Gastrocnemius medialis (tissue), 4 donors: ENCODE measurements at regions not wholly inside any gene's neighbourhood (a gene's known extent, or its start where the extent isn't known, plus 50 kb on each side); places are given as distances from the start of the nearest gene placed in this dataset.

Experiments used
- ATAC-seq, 2 donors: fragments of 150-250 bp; one replicate each; pipeline ENCODE4 v1.9.1; 2016
- DNase-seq, 2 donors: peaks; one replicate each; pipeline ENCODE4 v3.0.0-alpha.2; 2019
- H3K27ac ChIP-seq, 4 donors: fragments of 200-600 bp; sonication (generic); 1 replicate in 1 of 4; 2 replicates in 3 of 4; pipeline ENCODE4 v1.5.1; 2016 to 2018; ENCODE audit warnings: mild to moderate bottlenecking in 2 of 4, moderate library complexity in 1 of 4
- H3K27me3 ChIP-seq, 3 donors: fragments of 200-600 bp; sonication (generic) in 2 of 3; 1 replicate in 1 of 3; 2 replicates in 2 of 3; pipeline versions ENCODE4 v1.5.1 to v1.6.0; 2016 to 2019; ENCODE audit warnings: mild to moderate bottlenecking in 1 of 3, moderate library complexity in 1 of 3
- H3K36me3 ChIP-seq, 2 donors: fragments of 200-600 bp; sonication (generic) in 1 of 2; one replicate each; pipeline ENCODE4 v1.5.1; 2017 to 2018
- H3K4me1 ChIP-seq, 2 donors: fragments of 200-600 bp; sonication (generic) in 1 of 2; one replicate each; pipeline ENCODE4 v1.5.1; 2016 to 2017; ENCODE audit warnings: mild to moderate bottlenecking in 2 of 2
- H3K4me3 ChIP-seq, 4 donors: fragments of 200-600 bp; sonication (generic) in 3 of 4; 1 replicate in 1 of 4; 2 replicates in 3 of 4; pipeline ENCODE4 v1.5.1; 2016 to 2019; ENCODE audit warnings: mild to moderate bottlenecking in 2 of 4
- H3K9me3 ChIP-seq, 3 donors: fragments of 200-600 bp; sonication (generic) in 2 of 3; 1 replicate in 1 of 3; 2 replicates in 2 of 3; pipeline ENCODE4 v1.5.1; 2016 to 2019
- POLR2A ChIP-seq, 2 donors: fragments of 450-650 bp; IDR thresholded peaks; one replicate each; pipeline ENCODE4 v1.6.1; 2017; ENCODE audit warnings: antibody characterized with exemption in 2 of 2, mild to moderate bottlenecking in 2 of 2, moderate library complexity in 2 of 2
- in situ Hi-C, 4 donors: fragments of 200-750 bp; cut with MboI; loops; one replicate each; pipeline versions ENCODE4 v1.15.0 to v1.8.0; 2017; ENCODE audit warnings: low sequenced_read_pairs in 4 of 4
- intact Hi-C: fragments of 100-400 bp; cut with DNase I; formaldehyde crosslinking; loops from one replicate; pipeline ENCODE4 v1.15.1; 2023; ENCODE audit warnings: low total_unique reads
- TF ChIP-seq, protein P1 (sequence below), 5 experiments: fragments of 450-650 bp in 3 of 5; fragments of 200-600 bp in 2 of 5; sonication (generic) in 2 of 5; IDR thresholded peaks in 4 of 5; conservative IDR thresholded peaks in 1 of 5; 1 replicate in 4 of 5; 2 replicates in 1 of 5; pipeline ENCODE4 v1.5.1; 2016 to 2019; ENCODE audit warnings: antibody characterized with exemption in 5 of 5, mild to moderate bottlenecking in 3 of 5, moderate library complexity in 3 of 5

DNA sequence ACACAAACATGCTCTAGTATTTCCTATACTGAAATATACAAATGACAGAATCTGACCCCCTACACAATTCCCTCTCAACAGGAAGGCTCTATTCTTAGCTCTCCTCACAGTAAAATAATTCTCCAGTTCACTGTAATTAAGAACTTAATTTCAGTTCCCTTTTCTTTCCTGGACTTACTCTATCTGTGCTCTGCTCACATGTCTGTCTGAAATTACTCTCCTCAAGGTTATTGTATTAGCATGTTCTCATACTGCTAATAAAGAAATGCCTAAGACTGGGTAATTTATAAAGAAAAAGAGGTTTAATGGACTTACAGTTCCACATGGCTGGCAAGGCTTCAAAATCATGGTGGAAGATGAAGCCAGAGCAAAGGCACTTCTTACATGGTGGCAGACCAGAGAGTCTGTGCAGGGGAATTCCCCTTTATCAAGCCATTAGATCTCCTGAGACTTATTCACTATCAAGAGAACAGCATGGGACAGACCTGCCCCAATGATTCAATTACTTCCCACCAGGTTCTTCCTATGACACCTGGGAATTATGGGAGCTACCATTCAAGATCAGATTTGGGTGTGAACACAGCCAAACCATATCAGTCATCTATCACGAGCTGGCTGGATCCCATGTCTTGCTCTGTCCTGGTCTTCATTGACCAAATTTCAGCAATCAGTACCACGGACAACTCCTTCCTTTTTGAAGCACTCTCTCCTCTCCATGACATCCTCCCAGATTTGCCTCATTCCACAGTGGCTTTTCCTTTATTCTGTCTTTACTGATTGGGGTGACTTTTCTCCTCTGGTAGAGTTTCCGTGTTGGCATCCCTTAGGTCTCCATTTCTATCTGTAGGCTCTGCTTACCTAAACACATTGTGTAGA lies 110.9 kb downstream of the GALR1 start:
- Histone ChIP-seq H3K4me3 (no peak overlapping the region), H3K9me3 (no peaks in the 10 kb centered on the region), H3K4me1 (no peaks in the 10 kb centered on the region), H3K27ac (no peak overlapping the region), H3K27me3 (peaks cover 0 to under 1% (median 0%) of the 10 kb centered on the region in 3 donors), H3K36me3 (no peaks in the 10 kb centered on the region)
- ATAC-seq (no peak), DNase-seq (no peak)
- intact Hi-C loops (no loop called here), in situ Hi-C loops (no loop called here)
- TF ChIP-seq, protein P1, sequence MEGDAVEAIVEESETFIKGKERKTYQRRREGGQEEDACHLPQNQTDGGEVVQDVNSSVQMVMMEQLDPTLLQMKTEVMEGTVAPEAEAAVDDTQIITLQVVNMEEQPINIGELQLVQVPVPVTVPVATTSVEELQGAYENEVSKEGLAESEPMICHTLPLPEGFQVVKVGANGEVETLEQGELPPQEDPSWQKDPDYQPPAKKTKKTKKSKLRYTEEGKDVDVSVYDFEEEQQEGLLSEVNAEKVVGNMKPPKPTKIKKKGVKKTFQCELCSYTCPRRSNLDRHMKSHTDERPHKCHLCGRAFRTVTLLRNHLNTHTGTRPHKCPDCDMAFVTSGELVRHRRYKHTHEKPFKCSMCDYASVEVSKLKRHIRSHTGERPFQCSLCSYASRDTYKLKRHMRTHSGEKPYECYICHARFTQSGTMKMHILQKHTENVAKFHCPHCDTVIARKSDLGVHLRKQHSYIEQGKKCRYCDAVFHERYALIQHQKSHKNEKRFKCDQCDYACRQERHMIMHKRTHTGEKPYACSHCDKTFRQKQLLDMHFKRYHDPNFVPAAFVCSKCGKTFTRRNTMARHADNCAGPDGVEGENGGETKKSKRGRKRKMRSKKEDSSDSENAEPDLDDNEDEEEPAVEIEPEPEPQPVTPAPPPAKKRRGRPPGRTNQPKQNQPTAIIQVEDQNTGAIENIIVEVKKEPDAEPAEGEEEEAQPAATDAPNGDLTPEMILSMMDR (IDR thresholded peaks at IDR 0.05 in 4 of 5, conservative IDR thresholded peaks at IDR 0.05 in 1 of 5): no peak
- no peak for TF ChIP-seq POLR2A (IDR thresholded peaks at IDR 0.05)

DNA sequence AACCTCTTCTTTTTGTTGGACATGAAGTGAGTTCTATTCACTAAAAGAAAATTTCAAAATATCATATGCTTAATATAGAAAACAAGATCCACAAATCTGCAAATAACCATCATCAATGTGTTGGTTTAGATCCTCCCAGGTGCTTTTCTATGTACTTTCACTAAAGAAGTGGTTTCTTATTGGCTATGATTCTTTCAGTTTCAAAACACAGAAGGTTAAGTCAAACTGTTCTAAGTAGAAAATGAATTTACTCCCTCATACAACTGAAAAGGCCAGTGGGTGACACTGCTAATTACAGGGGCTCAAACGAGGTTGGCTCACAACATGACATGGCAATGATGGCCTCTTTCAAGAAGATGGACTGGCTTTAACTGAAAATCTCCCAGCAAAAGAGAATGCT lies 111.7 kb downstream of the GALR1 start:
- ATAC-seq: no peak
- TF ChIP-seq POLR2A (IDR thresholded peaks at IDR 0.05): no peak
- TF ChIP-seq, protein P1 (IDR thresholded peaks at IDR 0.05 in 4 of 5, conservative IDR thresholded peaks at IDR 0.05 in 1 of 5): no peak
- DNase-seq: no peak
- intact Hi-C loops (no loop called here), in situ Hi-C loops (no loop called here)
- H3K4me1 ChIP-seq: no peaks in the 10 kb centered on the region
- H3K9me3 ChIP-seq: no peaks in the 10 kb centered on the region
- H3K36me3 ChIP-seq: no peaks in the 10 kb centered on the region
- no peak overlapping the region for H3K4me3 ChIP-seq
- no peak overlapping the region for H3K27ac ChIP-seq
- H3K27me3 ChIP-seq: peaks cover 0 to 5% (median 0%) of the 10 kb centered on the region in 3 donors

DNA sequence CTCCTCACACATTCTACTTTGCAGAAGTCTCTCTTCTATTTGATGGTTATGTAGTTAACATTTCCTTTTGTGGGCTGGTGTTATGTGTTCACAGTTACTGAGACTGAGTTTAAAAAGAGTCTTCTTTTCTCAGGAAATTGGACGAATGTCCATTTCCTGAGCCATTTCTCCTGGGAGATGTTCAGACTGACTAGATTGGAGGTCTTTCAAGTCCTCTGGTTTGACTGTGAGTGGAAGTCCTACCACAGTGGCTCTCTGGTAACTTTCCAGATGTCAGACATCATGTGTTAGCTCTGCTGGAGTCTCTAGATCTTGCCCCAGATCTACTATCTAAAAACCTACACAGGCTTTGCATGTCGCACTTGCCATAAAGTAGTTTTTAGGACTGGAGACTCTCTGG lies 116.0 kb downstream of the GALR1 start:
- intact Hi-C loops: no loop called here
- Histone ChIP-seq H3K4me3 (no peak overlapping the region), H3K36me3 (no peaks in the 10 kb centered on the region), H3K27ac (peak overlapping the region in 2 of 4 donors; percentile 18 to 22), H3K27me3 (peaks cover 0 to 5% (median 0%) of the 10 kb centered on the region in 3 donors), H3K9me3 (peaks cover 0 to 7% (median 0%) of the 10 kb centered on the region in 3 donors), H3K4me1 (no peaks in the 10 kb centered on the region)
- DNase-seq: no peak
- no peak for TF ChIP-seq POLR2A (IDR thresholded peaks at IDR 0.05)
- TF ChIP-seq, protein P1 (IDR thresholded peaks at IDR 0.05 in 4 of 5, conservative IDR thresholded peaks at IDR 0.05 in 1 of 5): no peak
- in situ Hi-C loops: no loop called here
- peak in 1 of 2 donors; percentile 45 for ATAC-seq

DNA sequence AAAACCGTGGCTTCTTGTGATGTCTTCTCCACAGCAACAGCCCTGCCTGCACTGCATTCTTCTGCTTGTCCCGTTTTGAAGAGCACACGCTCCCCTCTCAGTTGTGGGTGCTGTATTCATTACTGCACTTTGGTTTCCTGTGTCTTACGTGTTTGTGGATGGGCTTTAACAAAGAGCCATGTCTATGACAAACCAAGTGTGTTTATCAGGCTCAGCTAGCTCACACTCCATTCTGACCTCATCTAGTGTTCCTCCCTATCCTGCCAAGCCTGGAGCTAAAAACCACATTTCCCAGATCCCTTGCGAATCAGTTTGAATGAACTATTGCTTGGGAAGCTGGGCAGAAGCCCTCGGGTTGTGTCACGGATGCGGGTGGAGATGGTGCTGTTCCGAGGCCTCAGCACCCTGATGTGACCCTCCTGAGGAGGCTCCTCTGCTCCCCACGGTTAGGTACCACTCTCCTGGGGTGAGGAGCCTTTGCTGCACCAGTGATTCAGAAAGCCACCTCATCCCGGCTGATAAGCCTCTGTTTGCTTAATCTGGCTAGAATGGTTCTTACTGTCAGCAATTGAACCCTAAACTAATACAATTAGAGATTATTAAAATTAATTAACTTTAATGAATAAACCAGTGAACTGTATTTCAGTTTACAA lies 116.5 kb downstream of the GALR1 start:
- H3K4me3 ChIP-seq: no peak overlapping the region
- peak; percentile 41 to 65 for ATAC-seq

More for the DNA sequence above, 116.5 kb downstream of the GALR1 start:
- intact Hi-C loops: no loop called here
- TF ChIP-seq, protein P1 (IDR thresholded peaks at IDR 0.05 in 4 of 5, conservative IDR thresholded peaks at IDR 0.05 in 1 of 5): no peak
- TF ChIP-seq POLR2A (IDR thresholded peaks at IDR 0.05): no peak
- no peaks in the 10 kb centered on the region for H3K36me3 ChIP-seq
- DNase-seq: no peak
- no peaks in the 10 kb centered on the region for H3K4me1 ChIP-seq
- in situ Hi-C loops: no loop called here
- H3K9me3 ChIP-seq: peaks cover 0 to 7% (median 0%) of the 10 kb centered on the region in 3 donors
- H3K27ac ChIP-seq: peak overlapping the region in 3 of 4 donors; percentile 18 to 27 (median 24)
- peaks cover 0 to 5% (median 0%) of the 10 kb centered on the region in 3 donors for H3K27me3 ChIP-seq
